ENCODE measurements at regions not wholly inside any gene's neighbourhood (a gene's known extent, or its start where the extent isn't known, plus 50 kb on each side); places are given as distances from the start of the nearest gene placed in this dataset.

- H3K9me3 ChIP-seq (ENCODE audit: insufficient read depth, low read depth, low read length) = no peaks in the 10 kb centered on the region
- H3K27ac ChIP-seq (ENCODE audit: low read depth, low read length) = no peak overlapping the region
- H3K4me1 ChIP-seq (ENCODE audit: insufficient read depth, low read length) = no peaks in the 10 kb centered on the region
- H3K9ac ChIP-seq (ENCODE audit: low read depth, low read length) = no peak overlapping the region
- no peaks in the 10 kb centered on the region for H3K36me3 ChIP-seq (ENCODE audit: insufficient read depth, low read length)
- no peak overlapping the region for H3K4me3 ChIP-seq (ENCODE audit: low read length)
- 97% methylated on average over 5 of the region's 5 CpGs for WGBS
- no peaks in the 10 kb centered on the region for H3K27me3 ChIP-seq (ENCODE audit: insufficient read depth, low read length)
These were observed 232.0 kb upstream of the TMTC1 start for GRCh38 chr12:30015631-30016337.

DNA sequence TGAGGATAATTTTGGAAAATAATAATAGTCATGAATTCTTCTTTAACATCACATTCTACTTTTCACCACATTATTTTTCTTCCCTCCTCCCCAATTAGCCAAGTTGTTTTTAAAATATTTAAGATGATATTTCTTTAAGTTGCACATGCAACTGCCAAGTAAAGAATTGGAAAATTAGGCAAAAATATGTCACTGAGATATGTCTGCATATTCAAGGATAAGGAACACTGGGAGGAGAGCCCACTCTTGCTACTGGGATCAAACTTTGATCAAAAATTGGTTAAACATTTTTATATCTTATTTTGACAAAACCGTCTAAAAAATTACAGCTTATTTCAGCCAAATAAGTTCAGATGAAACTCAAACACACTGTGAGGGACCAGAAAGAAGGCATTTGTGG lies 231.2 kb upstream of the TMTC1 start:
- 100% methylated on average over 1 of the region's 1 CpG for WGBS
- Histone ChIP-seq H3K36me3 (ENCODE audit: insufficient read depth, low read length) (no peaks in the 10 kb centered on the region), H3K4me1 (ENCODE audit: insufficient read depth, low read length) (no peaks in the 10 kb centered on the region), H3K9ac (ENCODE audit: low read depth, low read length) (no peak overlapping the region), H3K27ac (ENCODE audit: low read depth, low read length) (no peak overlapping the region), H3K9me3 (ENCODE audit: insufficient read depth, low read depth, low read length) (no peaks in the 10 kb centered on the region), H3K27me3 (ENCODE audit: insufficient read depth, low read length) (no peaks in the 10 kb centered on the region), H3K4me3 (ENCODE audit: low read length) (no peak overlapping the region)

GRCh38 chr12:30012816-30013450 lies 229.2 kb upstream of the TMTC1 start:
- no peaks in the 10 kb centered on the region for H3K36me3 ChIP-seq (ENCODE audit: insufficient read depth, low read length)
- H3K27me3 ChIP-seq (ENCODE audit: insufficient read depth, low read length) = no peaks in the 10 kb centered on the region
- H3K9ac ChIP-seq (ENCODE audit: low read depth, low read length) = no peak overlapping the region
- no peak overlapping the region for H3K27ac ChIP-seq (ENCODE audit: low read depth, low read length)
- H3K4me1 ChIP-seq (ENCODE audit: insufficient read depth, low read length) = no peaks in the 10 kb centered on the region
- 63% methylated on average over 6 of the region's 6 CpGs for WGBS
- no peaks in the 10 kb centered on the region for H3K9me3 ChIP-seq (ENCODE audit: insufficient read depth, low read depth, low read length)
- no peak overlapping the region for H3K4me3 ChIP-seq (ENCODE audit: low read length)

GRCh38 chr12:30010071-30011052 lies 226.6 kb upstream of the TMTC1 start:
- Histone ChIP-seq H3K9ac (ENCODE audit: low read depth, low read length) (no peak overlapping the region), H3K9me3 (ENCODE audit: insufficient read depth, low read depth, low read length) (no peaks in the 10 kb centered on the region), H3K4me3 (ENCODE audit: low read length) (no peak overlapping the region), H3K4me1 (ENCODE audit: insufficient read depth, low read length) (no peaks in the 10 kb centered on the region), H3K27ac (ENCODE audit: low read depth, low read length) (no peak overlapping the region), H3K36me3 (ENCODE audit: insufficient read depth, low read length) (no peaks in the 10 kb centered on the region), H3K27me3 (ENCODE audit: insufficient read depth, low read length) (no peaks in the 10 kb centered on the region)
- no CpG with 5 or more reads among the region's 1 CpG for WGBS

GRCh38 chr12:30006021-30006420 lies 222.3 kb upstream of the TMTC1 start:
- no peaks in the 10 kb centered on the region for H3K36me3 ChIP-seq (ENCODE audit: insufficient read depth, low read length)
- no peak overlapping the region for H3K9ac ChIP-seq (ENCODE audit: low read depth, low read length)
- no peak overlapping the region for H3K27ac ChIP-seq (ENCODE audit: low read depth, low read length)
- H3K27me3 ChIP-seq (ENCODE audit: insufficient read depth, low read length) = no peaks in the 10 kb centered on the region
- H3K4me3 ChIP-seq (ENCODE audit: low read length) = no peak overlapping the region
- no peaks in the 10 kb centered on the region for H3K9me3 ChIP-seq (ENCODE audit: insufficient read depth, low read depth, low read length)
- no peaks in the 10 kb centered on the region for H3K4me1 ChIP-seq (ENCODE audit: insufficient read depth, low read length)
- 100% methylated on average over 1 of the region's 1 CpG for WGBS

DNA sequence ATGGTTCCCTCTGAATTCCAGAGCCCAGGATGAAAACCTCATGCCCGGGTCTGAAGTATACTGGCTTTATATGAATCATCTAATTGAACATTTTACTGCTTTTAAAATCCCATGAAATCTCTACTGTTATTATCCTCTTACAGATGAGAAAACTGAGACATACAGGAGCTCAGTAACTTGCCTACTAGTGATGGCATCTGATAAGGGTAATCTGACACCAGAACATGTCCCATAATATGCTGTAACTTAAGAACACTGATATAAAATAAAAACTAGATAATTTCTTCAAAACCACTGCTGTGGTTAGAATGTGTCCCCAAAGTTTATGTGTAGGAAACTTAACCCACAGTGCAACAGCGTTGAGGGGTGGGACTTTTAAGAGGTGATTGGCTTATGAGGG lies 219.6 kb upstream of the TMTC1 start:
- no peak overlapping the region for H3K27ac ChIP-seq (ENCODE audit: low read depth, low read length)
- H3K36me3 ChIP-seq (ENCODE audit: insufficient read depth, low read length) = no peaks in the 10 kb centered on the region
- WGBS = 96% methylated on average over 2 of the region's 2 CpGs
- H3K4me1 ChIP-seq (ENCODE audit: insufficient read depth, low read length) = no peaks in the 10 kb centered on the region
- H3K4me3 ChIP-seq (ENCODE audit: low read length) = no peak overlapping the region
- H3K27me3 ChIP-seq (ENCODE audit: insufficient read depth, low read length) = no peaks in the 10 kb centered on the region
- no peak overlapping the region for H3K9ac ChIP-seq (ENCODE audit: low read depth, low read length)
- H3K9me3 ChIP-seq (ENCODE audit: insufficient read depth, low read depth, low read length) = no peaks in the 10 kb centered on the region

DNA sequence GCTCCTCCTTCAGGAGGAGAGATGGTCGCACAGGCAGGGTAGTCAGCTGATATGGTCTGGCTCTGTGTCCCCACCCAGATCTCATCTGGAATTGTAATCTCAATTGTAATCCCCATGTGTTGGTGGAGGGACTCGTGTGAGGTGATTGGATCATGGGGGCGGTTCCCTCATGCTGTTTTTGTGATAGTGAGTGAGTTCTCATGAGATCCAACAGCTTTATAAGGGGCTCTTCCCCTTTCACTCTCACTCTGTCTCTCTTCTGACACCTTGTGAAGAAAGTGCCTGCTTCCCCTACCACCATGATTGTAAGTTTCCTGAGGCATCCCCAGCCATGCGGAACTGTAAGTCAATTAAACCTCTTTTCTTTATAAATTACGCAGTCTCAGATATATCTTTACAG lies 218.9 kb upstream of the TMTC1 start:
- H3K4me1 ChIP-seq (ENCODE audit: insufficient read depth, low read length) = no peaks in the 10 kb centered on the region
- no peaks in the 10 kb centered on the region for H3K9me3 ChIP-seq (ENCODE audit: insufficient read depth, low read depth, low read length)
- 98% methylated on average over 3 of the region's 5 CpGs for WGBS
- no peaks in the 10 kb centered on the region for H3K27me3 ChIP-seq (ENCODE audit: insufficient read depth, low read length)
- H3K4me3 ChIP-seq (ENCODE audit: low read length) = no peak overlapping the region
- no peak overlapping the region for H3K27ac ChIP-seq (ENCODE audit: low read depth, low read length)
- no peak overlapping the region for H3K9ac ChIP-seq (ENCODE audit: low read depth, low read length)
- no peaks in the 10 kb centered on the region for H3K36me3 ChIP-seq (ENCODE audit: insufficient read depth, low read length)

GRCh38 chr12:30000401-30000800 lies 216.7 kb upstream of the TMTC1 start:
- 100% methylated on average over 1 of the region's 1 CpG for WGBS
- Histone ChIP-seq H3K9ac (ENCODE audit: low read depth, low read length) (no peak overlapping the region), H3K27ac (ENCODE audit: low read depth, low read length) (no peak overlapping the region), H3K4me1 (ENCODE audit: insufficient read depth, low read length) (no peaks in the 10 kb centered on the region), H3K9me3 (ENCODE audit: insufficient read depth, low read depth, low read length) (no peaks in the 10 kb centered on the region), H3K4me3 (ENCODE audit: low read length) (no peak overlapping the region), H3K36me3 (ENCODE audit: insufficient read depth, low read length) (no peaks in the 10 kb centered on the region), H3K27me3 (ENCODE audit: insufficient read depth, low read length) (no peaks in the 10 kb centered on the region)

DNA sequence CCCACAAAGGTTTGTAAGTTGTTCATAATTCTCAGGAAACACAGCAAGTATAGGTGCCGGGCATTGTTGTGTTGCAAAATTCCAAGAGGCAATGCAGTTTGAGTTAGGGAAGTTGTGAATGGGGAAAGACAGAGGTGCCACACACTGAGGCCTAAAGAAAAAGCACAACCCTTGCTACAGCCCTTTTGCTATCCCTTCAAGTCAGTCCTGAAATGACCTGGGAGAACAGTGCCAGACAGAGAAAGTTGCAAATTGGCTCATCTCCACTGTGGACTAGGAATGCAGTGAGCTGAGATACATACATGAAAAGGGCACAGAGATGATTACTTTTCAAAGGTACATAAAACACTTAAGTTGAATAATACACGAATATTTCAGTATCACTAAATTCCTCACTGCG lies 213.3 kb upstream of the TMTC1 start:
- Histone ChIP-seq H3K4me1 (ENCODE audit: insufficient read depth, low read length) (no peaks in the 10 kb centered on the region), H3K9ac (ENCODE audit: low read depth, low read length) (no peak overlapping the region), H3K27me3 (ENCODE audit: insufficient read depth, low read length) (no peaks in the 10 kb centered on the region), H3K4me3 (ENCODE audit: low read length) (no peak overlapping the region), H3K9me3 (ENCODE audit: insufficient read depth, low read depth, low read length) (no peaks in the 10 kb centered on the region), H3K27ac (ENCODE audit: low read depth, low read length) (no peak overlapping the region), H3K36me3 (ENCODE audit: insufficient read depth, low read length) (no peaks in the 10 kb centered on the region)
- WGBS = 95% methylated on average over 3 of the region's 3 CpGs

GRCh38 chr12:29992366-29992765 lies 208.6 kb upstream of the TMTC1 start:
- H3K36me3 ChIP-seq (ENCODE audit: insufficient read depth, low read length) = no peaks in the 10 kb centered on the region
- no peak overlapping the region for H3K9ac ChIP-seq (ENCODE audit: low read depth, low read length)
- no peak overlapping the region for H3K27ac ChIP-seq (ENCODE audit: low read depth, low read length)
- no peaks in the 10 kb centered on the region for H3K27me3 ChIP-seq (ENCODE audit: insufficient read depth, low read length)
- no peak overlapping the region for H3K4me3 ChIP-seq (ENCODE audit: low read length)
- H3K9me3 ChIP-seq (ENCODE audit: insufficient read depth, low read depth, low read length) = peaks cover 10% of the 10 kb centered on the region; the same call in 1 of the 2 replicates
- H3K4me1 ChIP-seq (ENCODE audit: insufficient read depth, low read length) = no peaks in the 10 kb centered on the region
- WGBS = 92% methylated on average over 2 of the region's 2 CpGs

DNA sequence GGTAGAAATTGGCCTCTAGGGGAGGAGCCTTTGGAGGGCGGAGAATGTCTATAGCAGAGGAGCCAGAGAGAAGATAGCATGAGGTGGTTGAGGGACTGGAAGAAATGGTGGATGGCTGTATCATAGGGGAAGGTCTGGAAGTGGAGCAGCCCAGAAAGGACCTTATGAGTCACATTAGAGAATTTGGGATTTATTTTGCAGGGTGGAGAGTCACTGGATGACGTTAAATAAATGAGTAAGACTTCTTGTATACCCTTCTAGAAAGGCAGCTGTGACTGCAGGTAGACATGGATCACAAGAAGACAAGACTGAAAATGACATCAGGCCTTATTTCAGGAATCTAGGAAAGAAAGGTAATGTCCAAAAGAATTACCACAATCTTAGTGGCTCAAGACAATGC lies 208.2 kb upstream of the TMTC1 start:
- Histone ChIP-seq H3K4me1 (ENCODE audit: insufficient read depth, low read length) (no peaks in the 10 kb centered on the region), H3K27me3 (ENCODE audit: insufficient read depth, low read length) (no peaks in the 10 kb centered on the region), H3K9ac (ENCODE audit: low read depth, low read length) (no peak overlapping the region), H3K27ac (ENCODE audit: low read depth, low read length) (no peak overlapping the region), H3K4me3 (ENCODE audit: low read length) (no peak overlapping the region), H3K36me3 (ENCODE audit: insufficient read depth, low read length) (no peaks in the 10 kb centered on the region), H3K9me3 (ENCODE audit: insufficient read depth, low read depth, low read length) (peaks cover 10% of the 10 kb centered on the region; the same call in 1 of the 2 replicates)
- WGBS = 93% methylated on average over 2 of the region's 2 CpGs

Data from HUES64 (cell line).